ENCODE measurements at regions not wholly inside any gene's neighbourhood (a gene's known extent, or its start where the extent isn't known, plus 50 kb on each side); places are given as distances from the start of the nearest gene placed in this dataset.
"Not testable (repeated sequence)": the region's sequence is repeated elsewhere in the genome, so short reads cannot be mapped to it uniquely, and the experiment has no call there.

DNA sequence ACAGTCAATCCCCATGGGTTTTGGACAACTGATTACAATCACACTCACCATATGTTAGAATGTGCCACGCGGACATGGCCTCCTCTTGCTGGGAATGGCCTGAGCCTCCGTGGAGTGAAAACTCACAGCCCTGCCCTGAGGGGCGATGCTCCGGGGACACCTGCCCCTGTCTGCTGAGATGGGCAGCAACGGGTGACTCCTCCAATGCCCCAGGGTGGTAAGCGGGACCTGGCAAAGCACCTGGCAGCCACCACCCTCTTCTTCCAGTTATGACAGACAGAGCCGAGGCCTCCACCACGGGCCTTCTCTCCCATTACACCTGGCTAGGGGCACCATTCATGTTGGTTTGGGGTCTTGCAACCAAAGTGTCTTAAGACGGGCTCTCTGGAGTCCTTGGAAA lies 94.9 kb upstream of the COL5A1 start:
- no peak for DNase-seq (ENCODE audit: low spot score)

DNA sequence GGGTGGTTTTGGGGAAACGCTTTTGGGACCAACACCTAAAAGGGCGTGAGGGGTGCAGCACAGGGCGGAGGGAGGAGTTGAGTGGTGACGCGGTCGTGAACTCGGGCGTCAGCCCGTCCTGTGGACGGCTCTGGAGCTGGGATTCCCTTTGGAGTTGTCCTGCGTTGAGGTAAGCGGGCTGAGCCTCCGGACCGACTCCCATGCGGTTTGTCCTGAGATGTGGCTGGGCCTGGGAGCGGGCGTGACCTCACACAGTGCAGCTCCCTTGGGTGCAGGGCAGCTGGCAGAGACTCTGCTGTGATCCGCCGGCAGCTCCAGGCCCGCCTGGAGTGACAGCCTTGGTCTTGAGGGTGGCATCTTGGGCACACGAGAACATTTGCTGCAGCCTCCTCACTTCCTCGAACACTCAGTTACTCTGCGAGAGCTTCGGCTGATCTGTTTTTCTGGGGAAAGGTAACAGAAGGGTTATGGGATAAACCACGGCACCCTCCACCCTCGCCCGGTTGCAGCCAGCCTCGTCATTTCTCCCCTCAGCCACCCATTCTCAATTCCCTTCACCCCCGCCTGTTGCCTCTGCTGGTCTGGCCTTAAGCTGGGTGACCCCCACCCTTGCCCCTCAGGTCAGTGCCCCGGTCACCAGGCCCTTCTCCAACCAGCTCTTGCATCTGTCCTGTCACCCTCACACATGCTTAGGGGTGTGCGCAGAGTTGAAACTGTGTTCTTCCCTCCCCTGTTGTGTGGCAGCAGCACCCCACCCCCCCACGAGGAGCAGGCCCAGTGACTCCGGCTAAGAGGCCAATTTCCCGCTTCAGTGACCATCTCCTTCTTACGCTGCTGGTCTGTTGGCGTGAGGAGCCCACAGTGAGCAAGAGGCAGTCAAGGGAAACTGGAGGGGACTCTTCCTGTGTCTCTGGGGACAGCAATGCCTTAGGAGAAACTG lies 94.2 kb upstream of the COL5A1 start:
- DNase-seq (ENCODE audit: low spot score): no peak

DNA sequence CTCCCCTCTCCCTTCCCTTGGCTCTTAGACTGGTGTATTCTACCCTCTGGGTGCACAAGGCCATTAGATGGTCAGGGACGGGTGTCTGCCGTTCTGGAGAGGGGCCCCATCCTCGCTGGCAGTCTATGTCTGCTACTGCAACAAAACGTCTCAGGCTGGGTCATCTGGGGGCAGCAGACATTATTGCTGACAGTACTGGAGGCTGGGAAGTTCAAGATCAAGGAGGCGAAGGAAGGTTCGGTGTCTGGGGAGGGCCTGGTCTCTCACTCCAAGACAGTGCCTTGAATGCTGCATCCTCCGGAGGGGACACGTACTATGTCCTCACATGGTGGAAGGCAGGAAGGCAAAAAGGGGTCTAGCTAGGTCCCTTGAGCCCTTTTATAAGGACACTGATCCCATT lies 93.4 kb upstream of the COL5A1 start:
- DNase-seq (ENCODE audit: low spot score): no peak

DNA sequence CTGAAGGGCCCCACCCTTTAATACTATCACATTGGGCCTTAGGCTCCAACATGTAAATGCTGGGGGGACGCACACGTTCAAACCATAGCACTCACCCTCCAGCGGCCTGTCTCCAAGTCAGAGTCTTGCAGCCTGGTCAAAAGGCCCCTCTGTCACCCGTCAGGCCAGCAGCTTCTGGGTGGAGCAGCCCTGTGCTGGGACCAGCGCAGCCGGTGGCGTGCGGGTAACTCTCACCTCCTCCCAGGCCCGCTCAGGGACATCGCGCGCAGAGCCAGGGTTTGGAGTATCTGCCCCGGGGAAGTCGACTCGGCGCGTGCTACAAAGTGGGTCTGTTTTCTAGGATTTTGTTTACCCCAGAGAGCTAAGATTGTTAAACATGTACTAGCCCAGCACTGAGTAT lies 93.0 kb upstream of the COL5A1 start:
- DNase-seq (ENCODE audit: low spot score): no peak

DNA sequence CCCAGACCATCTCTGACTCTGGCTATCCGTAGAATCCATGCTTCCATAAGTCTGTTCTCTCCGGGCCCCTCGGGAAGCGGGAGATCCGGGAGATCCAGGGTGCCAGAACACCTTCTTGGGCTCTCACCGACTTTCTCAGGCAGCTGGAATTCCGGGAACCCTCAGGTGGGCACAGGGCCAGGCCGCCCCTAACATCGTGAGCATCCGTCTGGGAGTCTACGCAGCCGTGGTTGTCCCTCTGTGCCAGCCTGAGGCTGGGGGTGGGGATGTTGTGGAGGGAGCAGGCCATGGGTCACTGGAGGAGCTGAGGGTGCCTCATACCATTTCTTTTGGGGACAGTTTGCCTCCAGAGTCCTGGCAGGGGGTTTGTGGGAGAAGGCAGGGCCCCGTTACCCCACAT lies 92.3 kb upstream of the COL5A1 start:
- no peak for DNase-seq (ENCODE audit: low spot score)

DNA sequence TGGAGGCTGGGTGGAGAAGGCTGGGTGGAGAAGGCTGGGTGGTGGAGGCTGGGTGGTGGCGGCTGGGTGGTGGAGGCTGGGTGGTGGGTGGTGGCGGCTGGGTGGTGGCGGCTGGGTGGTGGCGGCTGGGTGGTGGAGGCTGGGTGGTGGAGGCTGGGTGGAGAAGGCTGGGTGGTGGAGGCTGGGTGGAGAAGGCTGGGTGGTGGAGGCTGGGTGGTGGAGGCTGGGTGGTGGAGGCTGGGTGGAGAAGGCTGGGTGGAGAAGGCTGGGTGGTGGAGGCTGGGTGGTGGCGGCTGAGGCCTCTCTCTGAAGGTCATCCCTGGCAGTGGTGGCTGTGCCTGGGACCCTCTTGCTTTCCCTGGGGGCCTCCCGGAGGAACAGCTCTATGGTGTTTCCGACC lies 91.5 kb upstream of the COL5A1 start:
- DNase-seq (ENCODE audit: low spot score): not testable (repeated sequence)

DNA sequence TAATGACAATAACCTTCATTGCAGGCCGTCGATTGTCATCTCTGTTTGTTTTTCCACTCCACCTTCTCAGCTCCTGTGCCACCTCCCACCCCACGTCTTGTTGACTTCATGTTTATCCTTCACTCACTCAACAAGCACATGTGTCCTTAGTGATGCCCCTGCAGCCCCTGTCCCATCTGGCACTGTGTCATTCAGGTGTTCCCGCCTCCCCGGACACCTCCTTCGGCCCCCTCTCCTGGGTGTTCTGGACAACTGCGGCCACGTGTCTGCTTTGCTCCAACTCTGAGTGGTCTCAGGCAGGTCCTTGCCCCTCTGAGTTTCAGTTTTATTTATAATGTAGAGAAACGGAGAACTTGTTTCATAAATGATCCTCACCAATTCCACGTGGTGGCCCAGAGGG lies 91.0 kb upstream of the COL5A1 start:
- no peak for DNase-seq (ENCODE audit: low spot score)

DNA sequence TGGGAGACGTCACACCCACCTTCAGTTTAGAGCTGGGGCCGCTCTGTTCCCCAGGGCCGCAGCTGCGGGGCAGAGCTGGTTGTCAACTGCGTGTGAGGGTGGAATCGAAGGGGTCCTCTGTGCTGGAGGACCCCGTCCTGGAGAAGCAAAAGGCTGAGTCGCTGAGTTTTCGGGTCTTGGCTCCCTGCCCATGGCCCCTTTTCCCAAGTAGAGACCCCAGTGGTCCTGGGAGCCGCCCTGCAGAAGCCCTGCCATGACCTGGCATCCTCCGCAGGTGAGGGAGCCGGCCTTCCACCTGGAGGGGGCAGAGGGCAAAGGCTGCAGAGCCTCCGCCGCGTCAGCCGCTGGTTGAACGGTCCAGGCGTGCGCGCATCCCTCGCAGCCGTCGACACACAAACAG lies 90.4 kb upstream of the COL5A1 start:
- no peak for DNase-seq (ENCODE audit: low spot score)

DNA sequence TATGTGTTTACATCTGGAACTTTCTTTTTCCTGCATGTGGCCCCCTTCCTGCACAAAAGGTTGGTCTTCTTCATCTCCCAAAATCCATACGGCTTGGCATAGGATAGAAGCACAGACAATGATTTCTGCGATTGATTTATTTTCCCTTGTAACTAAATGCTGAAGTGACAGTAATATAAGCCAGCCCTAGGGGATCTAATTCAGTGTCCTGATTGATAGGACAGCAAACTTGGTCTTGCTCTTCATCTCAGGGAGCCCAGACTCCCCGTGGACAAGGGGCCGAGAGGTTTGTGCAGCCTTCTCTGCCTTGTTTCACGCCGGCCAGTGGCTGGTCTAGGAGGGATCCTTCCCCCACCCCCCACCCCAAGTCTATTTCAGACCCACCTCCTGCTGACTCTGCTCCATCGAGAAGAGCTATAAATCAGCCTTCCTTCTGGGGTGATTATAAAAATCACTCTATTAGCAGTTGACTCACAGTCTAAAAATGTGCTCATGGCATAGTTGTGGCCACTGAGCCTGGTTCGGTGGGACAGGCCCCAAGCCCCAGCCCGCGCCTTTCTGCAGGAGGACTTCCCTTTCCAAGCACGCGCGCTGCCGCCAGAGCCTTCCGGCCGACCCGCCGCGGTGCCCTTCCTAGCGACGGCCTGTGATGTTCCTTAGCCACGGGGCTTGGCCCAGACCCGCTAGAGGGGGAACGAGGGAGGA lies 89.8 kb upstream of the COL5A1 start:
- no peak for DNase-seq (ENCODE audit: low spot score)

DNA sequence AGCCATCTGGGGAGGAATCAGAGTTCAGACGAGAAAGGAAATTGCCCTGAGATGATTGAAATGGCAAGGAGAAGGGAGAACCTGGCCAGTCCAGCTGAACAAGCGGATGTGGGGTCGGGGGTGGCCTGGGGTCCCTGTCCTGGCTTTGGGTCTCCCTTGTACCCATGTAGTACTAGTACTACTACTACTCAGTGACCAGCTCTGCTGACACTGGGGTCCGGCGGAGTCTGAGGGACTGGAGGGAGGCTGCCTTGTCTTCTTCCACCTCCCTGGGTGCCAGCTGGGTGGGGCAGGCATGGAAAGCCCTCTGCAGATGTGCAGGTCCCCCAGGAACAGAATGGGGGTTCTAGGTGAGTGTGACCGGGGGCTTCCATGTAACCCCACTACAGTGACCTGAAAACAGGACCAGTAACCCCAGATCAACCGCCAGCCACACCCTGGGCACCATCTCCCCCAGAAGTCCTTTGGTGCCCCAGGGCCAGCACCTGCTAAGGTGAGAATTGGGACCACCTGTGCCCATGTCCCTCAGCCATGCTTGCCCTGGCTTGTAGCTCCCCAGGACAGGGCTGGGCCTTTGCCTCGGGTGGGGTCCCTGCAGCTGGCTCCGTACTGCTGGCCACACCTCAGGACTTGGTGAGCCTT lies 89.1 kb upstream of the COL5A1 start:
- DNase-seq (ENCODE audit: low spot score): no peak

DNA sequence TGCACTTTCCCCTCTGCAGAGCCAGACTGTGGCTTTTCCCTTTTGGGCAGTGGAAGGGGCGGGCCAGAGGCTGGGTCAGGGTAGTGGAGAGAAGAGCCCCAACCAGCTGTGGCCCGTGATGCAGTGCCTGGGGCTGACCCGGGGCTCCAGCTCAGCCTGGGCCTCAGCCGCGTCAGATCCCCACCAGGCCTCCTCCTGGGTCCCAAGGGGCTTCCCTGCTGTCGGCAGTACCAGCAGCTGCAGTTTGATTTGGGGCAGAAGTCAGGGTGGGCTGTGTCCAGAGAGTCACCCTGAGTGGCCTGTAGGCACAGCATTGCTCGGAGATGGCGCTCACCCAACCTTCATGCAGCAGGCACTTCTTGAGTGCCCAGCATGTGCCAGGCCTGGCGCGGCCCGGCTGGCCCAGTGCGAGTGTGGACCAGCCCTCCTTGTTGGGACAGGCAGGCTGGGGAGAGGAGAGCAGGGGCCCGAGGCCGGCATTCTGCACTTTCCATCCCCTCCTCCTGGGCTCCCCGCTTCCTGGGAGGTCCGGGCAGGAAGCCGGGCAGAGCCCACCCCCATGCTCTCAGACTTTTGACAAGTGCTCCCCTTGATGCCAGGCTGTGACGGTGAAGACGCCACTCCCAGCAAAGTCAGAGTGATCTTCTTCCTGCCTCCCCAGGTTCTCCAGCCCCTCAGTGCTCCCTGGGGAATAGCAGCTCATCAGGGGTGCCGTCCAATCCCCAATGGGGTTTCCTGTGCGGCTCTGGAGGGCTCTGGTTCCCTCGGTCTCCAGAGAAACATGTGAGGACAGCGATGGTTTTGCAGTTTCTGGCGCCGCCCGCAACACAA lies 88.3 kb upstream of the COL5A1 start:
- DNase-seq (ENCODE audit: low spot score): no peak

DNA sequence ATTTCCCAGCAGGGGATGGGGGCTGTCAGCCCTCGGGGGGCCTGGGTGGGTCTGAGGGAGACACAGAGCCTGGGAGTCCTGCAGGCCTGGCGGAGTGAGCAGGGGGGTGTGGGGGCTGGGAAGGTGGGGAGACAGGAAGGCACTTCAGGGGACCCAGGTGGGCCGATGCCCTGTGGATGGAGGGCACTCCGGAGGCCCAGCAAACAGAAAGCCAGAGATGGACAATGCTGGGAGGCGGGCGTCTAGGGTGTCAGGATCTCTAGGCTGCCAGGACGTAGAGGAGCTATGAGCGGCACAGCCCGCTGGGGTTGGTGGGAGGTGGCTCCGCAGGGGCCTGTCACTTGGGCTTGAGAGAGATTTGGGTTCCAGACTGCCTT lies 87.6 kb upstream of the COL5A1 start:
- no peak for DNase-seq (ENCODE audit: low spot score)

DNA sequence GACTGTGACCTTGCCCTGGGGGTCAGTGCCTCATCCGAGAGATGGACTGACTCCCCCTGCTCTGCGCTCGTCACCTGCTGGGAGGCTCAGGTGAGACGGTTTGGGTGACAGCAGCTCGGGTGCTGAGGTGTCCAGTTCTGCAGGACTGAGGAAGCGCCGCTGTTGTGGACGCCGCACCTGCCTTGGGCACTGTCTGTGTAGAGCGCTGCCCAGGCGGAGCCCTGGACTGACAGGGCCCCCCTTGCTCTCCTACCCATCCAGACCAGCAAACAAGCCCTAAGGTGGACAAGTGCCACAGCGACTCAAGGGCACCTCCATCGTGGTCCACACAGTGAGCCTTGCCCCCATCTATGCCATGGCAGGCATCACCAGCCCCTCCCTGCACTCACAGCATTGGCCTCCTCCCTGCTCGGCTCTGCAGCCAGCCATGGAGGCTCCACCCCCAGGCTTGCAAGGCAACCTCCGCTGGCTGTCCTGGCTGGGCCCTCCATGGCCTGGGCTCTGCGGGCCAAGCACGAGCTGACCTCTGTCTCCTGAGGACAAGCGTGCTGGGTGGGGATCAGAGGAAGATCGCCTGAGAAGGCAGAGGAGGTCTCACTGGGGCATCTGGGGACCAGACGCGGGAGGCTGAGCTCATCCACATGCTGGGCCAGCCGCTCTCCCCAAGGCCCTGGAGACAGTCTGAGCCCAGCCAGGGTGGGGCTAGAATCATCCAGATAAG lies 87.1 kb upstream of the COL5A1 start:
- DNase-seq (ENCODE audit: low spot score): no peak

DNA sequence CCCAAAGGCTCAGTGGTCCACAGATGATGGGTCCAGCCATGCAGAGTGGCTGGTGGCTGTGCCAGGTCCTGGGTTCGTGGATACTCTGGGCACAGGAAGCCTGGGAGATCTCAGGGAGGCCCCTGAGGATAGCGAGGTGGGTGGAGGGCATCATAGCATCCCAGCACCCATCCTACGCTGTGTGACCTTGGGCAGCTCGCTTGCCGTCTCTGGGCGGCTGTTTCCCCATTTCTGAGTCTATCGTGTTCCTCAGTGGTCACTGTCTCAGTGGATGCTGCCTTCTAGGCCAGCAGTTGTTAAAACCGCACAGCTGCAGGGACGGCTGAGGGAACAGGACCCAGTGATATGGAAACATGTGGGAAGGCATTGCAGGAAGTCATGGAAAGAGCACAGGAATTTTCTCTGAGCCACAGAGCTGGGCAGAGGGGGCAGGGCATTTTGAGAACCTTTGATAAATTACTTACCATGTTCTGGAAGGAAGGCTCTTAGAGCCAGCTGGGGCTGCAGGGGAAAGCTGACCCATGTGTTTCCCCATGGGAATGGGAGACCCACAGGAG lies 86.4 kb upstream of the COL5A1 start:
- no peak for DNase-seq (ENCODE audit: low spot score)

DNA sequence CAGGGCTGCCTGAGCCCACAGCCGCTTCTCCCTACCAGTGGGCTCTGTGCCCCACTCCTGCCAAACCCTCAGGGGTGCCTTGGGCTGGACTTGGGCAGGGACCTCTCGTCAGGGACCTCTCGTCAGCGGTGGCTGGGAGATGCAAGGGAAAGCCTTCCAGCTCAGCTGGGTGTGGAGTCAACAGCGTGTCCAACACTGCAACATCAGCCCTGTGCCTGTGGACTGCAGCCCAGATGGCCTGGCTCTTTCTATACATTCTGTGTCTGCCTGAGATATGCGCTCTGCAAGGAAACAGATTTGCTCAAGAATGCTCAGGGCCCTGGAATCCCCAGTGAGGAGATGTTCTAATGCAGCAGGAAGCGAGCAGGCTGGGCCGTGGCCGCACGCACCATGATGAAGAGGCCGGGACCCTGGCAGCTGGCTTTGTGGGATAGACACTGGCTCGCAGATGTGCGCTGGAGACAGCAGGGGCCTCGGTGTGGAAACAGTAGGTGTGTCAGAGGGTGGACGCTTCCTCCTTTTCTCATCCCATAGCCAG lies 85.0 kb upstream of the COL5A1 start:
- DNase-seq (ENCODE audit: low spot score): no peak

DNA sequence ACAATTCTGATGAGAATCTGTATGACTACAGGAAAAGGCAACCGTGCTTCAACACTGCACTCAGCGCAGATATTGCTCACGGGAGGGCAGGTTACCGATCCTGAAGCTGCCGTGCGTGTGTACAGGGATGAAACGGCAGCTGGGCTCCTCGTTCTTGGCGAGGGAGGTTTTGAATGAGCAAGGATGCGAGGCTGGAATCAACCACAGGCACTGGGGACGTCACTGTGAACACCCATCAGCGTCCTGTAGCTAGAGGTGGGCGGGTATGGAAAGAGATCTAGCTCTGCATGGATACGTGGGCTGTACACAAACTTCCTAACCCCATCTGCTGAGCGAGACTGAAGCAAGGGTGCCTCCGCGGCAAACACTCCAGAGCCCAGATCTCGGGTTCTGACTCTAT lies 84.3 kb upstream of the COL5A1 start:
- DNase-seq (ENCODE audit: low spot score): no peak

DNA sequence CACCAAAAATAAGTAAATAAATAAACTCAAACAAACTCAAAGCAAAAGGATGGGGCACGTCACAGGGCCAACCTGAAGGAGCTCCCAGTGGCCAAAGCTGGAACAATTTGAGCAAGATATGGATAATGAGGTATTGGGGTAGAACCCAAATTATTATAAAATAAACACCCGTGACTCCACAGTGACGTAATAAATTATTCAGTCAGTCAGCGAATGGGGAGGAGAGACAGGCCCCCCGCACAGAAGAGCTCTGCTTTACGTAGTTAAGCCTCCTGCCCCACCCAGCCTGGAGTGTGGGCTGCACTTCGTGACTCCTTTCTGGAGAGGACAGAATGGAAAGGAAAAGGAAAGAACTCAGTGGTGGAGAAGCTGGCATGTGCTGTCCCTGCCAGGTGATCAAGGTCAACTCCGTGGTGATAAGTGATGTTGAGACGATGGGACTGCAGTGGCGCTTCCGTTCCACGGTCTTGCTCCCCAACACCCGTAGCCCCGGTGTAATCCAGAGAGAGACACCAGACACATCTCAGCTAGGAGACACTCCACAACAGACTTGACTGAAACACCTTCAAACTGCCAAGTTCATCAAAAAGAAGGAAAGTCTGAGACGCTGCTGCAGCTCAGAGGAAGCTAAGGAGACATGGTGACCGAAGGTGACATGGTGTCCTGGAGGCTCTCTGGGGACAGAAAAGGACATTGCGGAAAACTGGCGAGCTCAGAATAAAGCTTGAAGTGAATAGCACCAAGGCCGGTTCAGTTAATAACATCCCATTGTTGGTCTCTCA lies 83.3 kb upstream of the COL5A1 start:
- no peak for DNase-seq (ENCODE audit: low spot score)

DNA sequence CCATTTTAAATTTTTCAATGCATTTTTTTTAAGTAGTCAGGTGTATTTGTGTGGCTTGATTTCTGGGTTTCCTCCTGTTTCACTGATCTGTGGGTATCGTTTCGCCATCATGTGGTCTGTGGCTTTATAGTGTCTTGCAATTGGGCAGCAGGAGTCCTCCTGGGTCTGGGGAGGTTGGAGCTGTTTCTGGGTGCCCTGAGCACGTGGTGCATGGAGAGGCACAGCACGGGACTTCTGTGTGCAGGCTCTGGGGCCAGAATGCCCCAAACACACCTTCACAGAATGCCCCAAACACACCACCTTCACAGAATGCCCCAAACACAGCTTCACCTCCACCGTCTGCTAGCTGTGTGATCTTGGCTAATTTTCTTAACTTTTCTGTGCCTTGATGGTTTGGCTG lies 82.6 kb upstream of the COL5A1 start:
- no peak for DNase-seq (ENCODE audit: low spot score)

DNA sequence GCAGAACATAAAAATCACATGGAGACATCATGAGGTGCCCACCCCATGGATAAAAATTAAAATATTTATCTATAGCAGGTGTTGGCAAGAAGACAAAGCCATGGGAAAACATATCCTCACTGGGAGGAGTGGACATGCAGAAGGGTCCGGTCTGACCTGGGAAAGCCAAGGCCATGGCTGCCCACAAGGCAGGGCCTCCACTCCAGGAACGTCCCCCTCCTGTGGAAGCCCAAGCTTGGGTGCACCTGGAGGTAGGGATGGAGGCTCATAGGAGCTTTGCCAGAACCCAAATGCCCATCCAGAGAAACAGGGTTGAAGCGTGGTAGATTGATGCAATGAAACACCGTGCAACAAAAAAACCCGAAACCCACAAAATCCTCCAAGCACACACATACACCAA lies 81.4 kb upstream of the COL5A1 start:
- DNase-seq (ENCODE audit: low spot score): no peak

DNA sequence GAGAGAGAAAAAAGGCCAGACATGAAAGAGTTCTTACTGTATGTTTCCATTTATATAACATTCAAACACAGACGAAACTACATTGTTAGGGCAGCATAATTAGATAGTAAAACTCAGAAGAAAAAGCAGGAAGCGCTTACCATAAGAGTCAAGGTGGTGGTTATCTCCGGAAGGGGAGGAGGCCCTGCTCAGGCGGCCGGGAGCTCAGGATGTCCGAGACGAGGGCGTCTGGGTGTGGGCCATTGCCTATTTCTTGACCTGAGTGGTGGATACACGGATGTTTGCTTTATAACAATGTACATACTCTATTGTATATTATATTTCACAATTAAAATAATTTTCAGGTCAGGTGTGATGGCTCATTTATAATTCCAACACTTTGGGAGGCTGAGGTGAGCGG lies 80.9 kb upstream of the COL5A1 start:
- no peak for DNase-seq (ENCODE audit: low spot score)

Measured in cerebellar cortex (tissue), 1 donor.